ENCODE measurements at regions not wholly inside any gene's neighbourhood (a gene's known extent, or its start where the extent isn't known, plus 50 kb on each side); places are given as distances from the start of the nearest gene placed in this dataset.

DNA sequence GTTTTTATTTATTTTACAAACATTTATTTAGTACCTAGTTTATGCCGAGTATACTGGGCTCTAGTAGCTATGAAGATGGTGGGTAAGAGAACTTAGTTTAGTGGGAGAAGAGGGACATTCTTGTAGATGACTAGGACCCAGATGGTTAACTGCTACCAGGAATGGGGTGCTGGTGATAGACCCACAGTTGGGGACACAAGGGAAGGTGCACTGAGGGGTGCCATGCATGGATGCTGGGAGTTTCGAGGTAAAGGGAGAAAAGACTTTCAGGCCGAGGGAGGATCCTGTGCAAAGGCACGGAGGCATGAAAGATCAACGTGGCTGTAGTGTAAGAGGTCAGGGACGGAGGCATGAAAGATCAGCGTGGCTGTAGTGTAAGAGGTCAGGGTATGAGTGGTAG lies 204.2 kb upstream of the HABP2 start:
- H3K4me3 ChIP-seq (ENCODE audit: low read depth, low read length): no peak overlapping the region
- no peak for DNase-seq (ENCODE audit: low read depth)
- TF ChIP-seq, protein P1, sequence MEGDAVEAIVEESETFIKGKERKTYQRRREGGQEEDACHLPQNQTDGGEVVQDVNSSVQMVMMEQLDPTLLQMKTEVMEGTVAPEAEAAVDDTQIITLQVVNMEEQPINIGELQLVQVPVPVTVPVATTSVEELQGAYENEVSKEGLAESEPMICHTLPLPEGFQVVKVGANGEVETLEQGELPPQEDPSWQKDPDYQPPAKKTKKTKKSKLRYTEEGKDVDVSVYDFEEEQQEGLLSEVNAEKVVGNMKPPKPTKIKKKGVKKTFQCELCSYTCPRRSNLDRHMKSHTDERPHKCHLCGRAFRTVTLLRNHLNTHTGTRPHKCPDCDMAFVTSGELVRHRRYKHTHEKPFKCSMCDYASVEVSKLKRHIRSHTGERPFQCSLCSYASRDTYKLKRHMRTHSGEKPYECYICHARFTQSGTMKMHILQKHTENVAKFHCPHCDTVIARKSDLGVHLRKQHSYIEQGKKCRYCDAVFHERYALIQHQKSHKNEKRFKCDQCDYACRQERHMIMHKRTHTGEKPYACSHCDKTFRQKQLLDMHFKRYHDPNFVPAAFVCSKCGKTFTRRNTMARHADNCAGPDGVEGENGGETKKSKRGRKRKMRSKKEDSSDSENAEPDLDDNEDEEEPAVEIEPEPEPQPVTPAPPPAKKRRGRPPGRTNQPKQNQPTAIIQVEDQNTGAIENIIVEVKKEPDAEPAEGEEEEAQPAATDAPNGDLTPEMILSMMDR (IDR thresholded peaks at IDR 0.05; ENCODE audit: low read depth, low read length, missing control alignments): no peak

DNA sequence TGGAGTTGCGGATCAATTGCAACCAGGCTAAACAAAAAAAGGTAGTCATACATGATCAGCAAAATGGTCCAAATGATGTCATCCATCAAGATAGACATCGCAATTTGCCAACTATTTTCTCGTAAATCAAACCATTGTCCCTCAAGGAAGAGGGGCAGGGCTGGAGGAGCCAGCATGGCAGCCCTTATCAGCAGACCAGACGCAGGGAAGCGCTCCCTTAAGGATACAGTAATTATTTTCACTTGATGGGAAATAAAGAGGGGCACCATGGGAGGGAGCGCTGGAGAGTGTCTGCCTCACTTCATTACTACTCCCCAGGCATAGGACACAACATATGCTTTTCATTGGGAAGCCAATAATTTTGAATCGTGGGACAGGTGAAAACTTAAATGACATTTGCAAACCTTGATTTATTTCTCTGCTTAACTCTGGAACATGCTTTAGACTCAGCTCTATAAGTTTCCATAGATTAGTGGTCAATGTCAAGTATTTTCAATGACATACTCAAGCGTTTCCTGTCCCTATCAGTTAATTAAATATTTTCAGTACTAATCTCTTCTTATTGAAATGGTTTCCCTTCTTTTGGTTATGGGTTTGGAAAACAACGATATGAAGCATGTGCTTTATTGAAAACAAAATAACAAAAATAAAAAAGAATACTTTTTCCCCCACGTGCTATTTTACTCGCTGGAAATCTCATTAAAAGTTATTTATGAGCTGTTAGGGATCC lies 202.4 kb upstream of the HABP2 start:
- no peak for DNase-seq (ENCODE audit: low read depth)
- no peak overlapping the region for H3K4me3 ChIP-seq (ENCODE audit: low read depth, low read length)
- TF ChIP-seq, protein P1 (IDR thresholded peaks at IDR 0.05; ENCODE audit: low read depth, low read length, missing control alignments): no peak

DNA sequence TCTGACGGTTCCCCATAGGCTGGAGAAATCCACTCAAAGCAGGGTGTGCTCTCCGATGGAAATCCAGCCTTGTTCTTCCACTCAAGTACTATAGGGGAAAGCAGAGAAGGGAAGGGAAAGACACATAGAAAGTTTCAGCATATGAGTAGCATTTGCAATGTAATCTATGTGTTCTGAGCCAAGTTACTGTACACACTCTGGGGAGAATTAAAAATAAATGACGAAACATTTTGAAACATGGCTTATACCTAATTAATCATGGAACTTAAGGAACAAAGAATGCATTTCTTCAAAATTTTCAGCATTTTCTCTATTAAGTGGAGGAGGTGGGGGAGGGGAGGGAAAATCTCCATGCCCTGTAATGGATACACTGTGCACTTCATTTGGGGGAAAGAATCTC lies 198.1 kb upstream of the HABP2 start:
- no peak for DNase-seq (ENCODE audit: low read depth)
- no peak overlapping the region for H3K4me3 ChIP-seq (ENCODE audit: low read depth, low read length)
- TF ChIP-seq, protein P1 (IDR thresholded peaks at IDR 0.05; ENCODE audit: low read depth, low read length, missing control alignments): no peak

DNA sequence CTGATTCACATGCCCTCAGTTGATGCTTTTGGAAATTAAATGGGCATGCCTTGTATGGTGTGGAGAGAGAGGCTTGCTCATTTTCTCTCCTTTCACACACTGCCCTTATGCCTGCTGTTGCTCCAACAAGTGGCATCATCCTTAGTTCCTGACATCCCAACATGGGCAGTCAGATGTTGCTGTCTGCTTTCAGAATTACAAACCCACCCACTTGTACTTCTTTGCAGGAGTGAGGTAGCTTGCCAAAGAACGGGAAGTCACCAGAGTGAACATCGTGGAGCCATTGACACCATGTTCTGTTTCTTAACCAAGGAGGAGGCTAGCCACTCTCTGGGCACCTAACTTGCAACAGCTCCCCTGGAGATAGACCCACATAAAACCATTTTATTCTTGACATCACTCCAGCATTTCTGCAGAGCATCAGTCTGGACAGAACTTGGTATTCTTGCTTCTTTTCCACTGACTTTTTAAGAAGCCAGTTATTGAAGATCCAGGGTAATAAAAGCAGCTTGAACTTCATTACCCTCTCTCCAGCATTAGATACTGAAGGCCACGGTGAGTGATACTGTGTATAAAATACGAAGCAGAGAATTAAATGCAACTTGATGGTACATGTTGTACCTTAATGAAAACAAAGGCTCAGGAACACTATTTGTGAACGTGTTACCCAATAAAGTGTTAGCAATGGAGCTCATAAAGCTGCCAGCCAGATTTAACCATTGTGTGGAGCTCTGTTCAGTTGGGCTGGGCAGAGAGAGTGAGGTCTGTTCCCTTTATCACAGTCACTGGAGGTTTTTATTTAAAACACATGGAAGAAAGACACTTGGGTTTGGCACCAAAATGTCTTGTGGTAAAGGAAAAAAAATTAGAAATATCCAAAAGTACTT lies 195.8 kb upstream of the HABP2 start:
- DNase-seq (ENCODE audit: low read depth): no peak
- TF ChIP-seq, protein P1 (IDR thresholded peaks at IDR 0.05; ENCODE audit: low read depth, low read length, missing control alignments): no peak
- no peak overlapping the region for H3K4me3 ChIP-seq (ENCODE audit: low read depth, low read length)

DNA sequence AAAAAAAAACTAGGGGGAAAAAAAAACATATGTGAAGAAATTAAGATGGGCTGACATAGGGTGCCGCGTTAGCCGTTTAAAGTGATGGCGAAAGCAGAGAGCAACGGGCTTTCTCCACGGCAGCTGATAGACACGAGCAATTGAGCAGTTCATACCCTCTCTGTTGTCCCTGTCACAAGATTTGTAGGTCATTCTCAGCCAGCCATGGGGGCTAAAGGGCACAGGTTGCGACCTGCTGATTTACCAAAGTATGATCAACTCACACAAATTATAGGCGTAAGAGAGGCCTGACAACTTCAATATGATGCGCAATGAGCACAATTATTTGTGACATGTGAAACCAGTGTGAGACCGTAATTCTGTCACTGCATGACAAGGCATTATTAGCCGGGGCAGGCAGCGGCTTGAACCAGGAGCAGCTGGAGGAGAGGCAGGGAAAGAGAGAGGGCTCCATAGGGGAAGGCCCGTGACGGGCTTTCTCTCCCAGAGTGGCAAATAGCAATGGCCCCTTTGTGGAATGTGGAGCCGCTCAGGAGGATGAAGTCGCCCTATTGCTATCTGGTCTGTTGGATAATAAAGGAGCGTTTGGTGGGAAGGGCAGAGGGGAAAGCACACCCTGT lies 195.1 kb upstream of the HABP2 start:
- TF ChIP-seq, protein P1 (IDR thresholded peaks at IDR 0.05; ENCODE audit: low read depth, low read length, missing control alignments): no peak
- H3K4me3 ChIP-seq (ENCODE audit: low read depth, low read length): no peak overlapping the region
- no peak for DNase-seq (ENCODE audit: low read depth)

DNA sequence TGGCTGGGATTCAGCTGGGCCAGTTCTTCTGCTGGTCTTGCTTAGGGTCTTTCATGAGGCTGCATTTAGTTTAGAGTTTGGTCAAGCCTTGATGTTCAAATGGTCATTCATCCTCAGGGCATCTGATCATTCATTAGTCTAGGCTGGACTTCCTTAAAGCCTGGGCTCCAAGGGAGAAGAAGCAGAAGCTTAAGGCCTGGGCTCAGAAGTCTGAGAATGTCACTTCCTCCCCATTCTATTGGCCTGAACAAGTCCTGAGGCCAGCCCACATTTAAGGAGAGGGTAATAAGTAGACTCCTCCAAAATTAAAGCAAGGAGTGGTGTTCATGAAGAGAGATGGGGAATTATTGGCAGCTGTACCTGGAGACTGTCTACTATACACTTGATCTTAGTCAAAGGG lies 193.2 kb upstream of the HABP2 start:
- TF ChIP-seq, protein P1 (IDR thresholded peaks at IDR 0.05; ENCODE audit: low read depth, low read length, missing control alignments): no peak
- DNase-seq (ENCODE audit: low read depth): no peak
- no peak overlapping the region for H3K4me3 ChIP-seq (ENCODE audit: low read depth, low read length)

Measured in GM12864 (cell line).